NCI-H2171 (cell line): ENCODE measurements at regions not wholly inside any gene's neighbourhood (a gene's known extent, or its start where the extent isn't known, plus 50 kb on each side); places are given as distances from the start of the nearest gene placed in this dataset.
A peak's percentile ranks its signal among the peaks of the same experiment; 100 is the strongest.

Source experiments
- DNase-seq: peaks from one replicate; lab custom pipeline; 2025; lab: John Stamatoyannopoulos, UW

DNA sequence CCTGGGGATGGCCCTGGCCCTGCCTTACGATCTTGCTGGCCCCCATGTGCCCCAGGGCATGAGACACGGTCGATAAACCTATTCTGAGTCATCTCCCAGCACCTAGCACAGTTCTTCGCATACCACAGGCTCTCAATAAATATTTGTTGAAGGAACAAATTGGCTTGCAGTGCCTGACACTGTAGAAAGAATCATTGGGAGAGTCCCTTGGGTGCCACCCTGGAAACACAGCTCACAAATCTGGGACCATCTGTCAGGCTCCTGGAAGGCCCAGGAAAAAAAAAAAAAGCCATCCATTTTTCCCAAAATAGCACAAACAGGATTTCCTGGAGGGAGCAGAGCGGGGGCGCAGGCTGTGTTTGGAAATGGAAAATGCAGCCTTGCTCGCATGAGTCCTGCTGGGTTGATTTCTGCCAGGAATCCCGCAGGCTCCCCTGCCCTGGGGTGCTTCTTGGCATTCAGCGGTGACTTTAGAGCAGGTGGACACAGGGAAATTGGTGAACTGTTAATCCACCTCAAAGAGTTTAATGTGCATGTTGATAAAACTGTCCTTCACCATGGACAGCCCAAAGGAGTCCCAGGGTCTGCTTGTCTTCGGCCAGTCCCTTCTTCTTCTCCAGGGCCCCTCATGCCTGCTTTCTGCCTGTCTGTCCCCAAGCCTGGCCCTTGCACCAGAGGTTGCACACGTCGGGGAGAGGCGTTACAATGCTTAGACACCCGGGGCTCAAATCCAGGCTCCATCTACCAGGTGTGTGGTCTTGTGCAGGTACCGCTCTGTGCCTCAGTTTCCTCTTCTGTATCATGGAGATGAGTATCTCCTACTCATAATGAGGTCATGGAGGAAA, 106.1 kb upstream of the RFLNA start:
- peak; percentile 98 for DNase-seq

DNA sequence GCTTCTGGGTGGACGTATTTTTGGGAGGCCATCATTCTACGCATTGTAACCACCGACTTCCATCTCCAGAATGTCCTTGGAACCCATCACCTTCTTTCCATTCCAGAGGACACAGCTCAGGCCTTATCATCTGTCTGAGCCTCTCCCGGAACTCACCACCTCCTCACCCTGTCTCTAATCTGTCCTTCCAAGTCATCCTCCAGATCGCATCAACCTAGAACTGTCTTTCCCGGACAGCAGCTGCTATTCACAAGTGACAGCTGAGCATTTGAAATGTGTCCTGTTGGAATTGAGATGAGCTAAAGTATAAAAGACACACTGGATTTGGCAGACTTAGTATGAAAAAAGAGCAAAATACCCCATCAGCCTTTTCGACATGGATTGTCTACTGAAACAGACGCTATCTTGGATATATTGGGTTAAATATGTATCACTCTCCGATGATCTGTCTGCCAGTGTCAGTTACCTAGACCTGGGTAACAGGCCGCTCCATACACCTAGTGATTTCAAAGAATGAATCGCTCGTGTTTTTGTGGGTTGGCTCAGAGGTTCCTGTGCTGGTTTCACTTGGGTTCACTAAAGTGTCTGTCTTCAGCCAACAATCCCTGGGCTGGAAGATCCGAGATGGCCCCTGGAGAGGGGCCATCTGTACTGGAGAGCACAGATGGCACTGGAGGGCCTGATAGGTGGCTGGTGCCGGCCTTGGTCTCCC, 104.4 kb upstream of the RFLNA start:
- no peak for DNase-seq

DNA sequence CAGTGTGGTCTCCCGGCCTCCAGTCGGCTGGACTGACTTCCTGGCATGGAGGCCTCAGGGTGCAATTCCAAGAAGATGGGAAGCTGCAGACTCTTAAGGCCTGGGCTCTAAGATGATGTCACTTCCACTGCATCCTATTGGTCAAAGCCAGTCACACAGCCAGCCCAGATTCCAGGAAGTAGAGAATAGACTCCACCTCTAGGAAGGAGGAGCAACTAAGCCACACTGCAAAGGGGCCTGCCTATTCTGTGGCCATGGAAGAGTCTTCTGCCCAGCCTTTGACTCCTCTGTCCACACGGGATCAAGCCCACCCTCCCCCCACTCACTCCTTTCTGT, 103.9 kb upstream of the RFLNA start:
- DNase-seq, result peak; percentile 16

DNA sequence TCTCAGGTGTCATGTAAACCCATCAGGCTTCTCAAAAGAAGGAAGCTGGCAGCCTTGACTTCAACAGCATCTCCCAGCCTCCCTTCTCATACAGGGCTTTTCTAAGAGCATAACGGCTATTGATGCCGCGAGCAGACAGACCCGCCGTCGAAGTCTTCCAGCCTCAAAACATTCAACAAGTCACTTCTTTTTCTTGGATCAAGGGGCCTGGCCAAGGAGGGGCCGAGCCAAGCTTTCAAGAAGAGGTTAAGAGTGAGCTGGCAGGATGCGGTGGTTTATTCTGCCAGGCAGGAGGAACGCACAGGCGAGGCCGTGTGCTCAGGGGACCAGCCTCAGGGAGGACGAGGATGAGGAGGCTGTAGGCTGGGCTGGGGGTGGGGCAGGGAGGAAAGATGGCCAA, 102.9 kb upstream of the RFLNA start:
- DNase-seq, result no peak

DNA sequence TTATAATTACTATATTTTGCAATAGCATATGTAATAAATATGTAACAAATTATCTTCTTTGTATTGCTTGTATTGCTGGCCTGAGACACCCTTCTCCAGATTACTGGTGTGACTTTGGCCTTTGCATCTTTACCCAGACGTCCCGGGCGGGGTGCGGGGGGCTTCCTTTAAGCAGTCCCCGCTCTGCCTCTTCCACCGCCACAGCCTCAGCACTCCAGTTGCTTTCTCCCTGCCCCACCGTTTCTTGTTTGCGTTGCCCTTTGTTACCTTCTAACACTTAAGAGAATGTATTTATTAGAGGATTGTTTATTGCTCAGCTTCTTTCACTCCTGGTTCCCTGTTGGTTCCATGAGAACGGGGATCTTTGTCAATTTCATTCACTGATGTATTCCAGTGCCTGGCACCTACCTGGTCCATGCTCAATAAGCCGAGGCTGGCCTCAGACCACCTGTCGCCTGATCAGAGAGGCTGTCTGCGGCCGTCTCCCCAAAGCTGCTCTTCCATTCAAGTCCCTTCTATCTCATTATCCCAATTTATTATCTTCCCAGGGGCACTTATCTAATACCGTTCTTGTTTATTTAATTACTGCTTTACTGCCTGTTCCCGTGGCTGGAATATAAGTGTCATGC, 100.5 kb upstream of the RFLNA start:
- DNase-seq, result no peak

DNA sequence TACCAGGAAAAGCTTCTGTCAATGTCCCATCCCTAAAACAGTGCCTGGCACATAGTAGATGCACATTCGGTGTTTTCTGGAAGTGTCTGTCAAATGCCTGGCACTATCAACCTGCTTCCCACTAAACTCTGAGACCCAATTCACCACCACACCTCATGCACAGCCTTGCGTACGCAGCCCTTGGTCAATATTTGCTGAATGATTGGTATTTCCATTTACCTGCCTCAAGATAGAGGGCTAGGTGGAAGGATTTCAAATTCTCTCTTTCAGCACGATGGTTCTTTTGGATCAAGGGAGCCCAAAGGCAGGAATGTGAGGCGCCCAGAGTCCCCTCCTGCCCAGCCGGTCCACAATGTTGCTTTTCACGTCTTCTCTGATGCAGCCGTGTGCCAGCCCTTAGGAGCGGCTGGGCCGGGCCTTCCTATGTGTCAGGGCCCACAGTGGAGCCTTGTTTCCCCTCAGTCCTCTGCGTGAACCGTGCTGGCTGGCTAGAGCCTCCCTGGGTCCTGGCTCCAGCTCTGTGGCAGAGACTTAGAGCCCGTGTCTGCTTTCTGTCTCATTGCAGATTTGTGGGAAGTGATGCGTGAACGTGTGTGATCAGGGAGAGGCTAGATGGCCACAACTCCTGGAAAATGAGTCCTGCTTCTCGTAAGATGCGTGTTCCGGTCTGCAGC, 99.9 kb upstream of the RFLNA start:
- DNase-seq, result no peak

DNA sequence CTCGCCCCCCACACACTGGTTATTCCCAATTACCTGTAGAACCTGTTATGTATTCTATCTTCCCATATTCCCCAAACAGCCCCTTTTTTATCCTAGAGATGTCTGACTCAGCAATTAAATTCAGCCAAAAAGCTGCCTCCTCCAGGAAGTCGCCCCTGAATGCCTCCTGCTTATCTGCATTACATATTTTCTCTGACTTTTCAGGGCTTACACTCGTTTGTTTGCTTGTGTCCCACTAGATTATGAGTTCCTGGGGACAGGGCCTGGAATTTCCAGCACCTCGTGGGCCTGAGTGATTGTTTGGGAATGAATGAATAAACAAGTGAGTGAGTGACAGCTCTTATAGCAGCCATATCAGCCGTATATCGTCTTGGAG, 99.3 kb upstream of the RFLNA start:
- no peak for DNase-seq

DNA sequence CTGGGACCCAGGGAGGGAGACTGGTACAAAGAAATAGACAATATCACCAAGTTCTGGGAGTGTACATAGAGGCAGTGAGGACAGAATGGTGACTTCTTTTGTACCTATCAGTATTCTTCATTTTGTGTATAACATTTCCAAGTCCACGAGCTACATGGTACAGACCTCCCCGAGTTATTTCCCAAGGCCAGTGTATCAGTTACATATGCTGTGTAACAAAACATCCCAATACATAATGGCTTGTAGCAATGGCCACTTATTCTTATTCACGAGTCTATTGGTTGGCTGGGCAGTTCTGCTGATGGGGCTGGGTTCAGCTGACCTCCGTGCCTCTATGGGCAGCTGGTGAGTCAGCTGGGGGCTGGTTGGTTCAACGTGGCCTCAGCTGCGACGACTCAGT, 98.7 kb upstream of the RFLNA start:
- no peak for DNase-seq

DNA sequence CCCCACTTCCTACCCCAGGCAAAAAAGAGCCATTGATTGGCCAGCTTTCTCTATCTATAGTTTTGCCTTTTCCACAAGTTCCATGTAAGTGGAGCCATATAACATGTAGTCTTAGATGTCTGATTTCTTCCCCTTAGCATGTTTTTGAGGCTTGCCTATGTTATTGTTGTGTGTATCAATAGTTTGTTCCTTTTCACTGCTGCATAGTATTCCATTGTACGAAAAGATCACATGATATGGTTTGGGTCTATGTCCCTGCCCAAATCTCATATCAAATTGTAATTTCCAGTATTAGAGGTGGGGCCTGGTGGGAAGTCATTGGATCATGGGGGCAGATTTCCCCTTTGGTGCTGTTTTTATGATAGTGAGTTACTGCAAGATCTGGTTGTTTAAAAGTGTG, 93.6 kb upstream of the RFLNA start:
- DNase-seq, result no peak

DNA sequence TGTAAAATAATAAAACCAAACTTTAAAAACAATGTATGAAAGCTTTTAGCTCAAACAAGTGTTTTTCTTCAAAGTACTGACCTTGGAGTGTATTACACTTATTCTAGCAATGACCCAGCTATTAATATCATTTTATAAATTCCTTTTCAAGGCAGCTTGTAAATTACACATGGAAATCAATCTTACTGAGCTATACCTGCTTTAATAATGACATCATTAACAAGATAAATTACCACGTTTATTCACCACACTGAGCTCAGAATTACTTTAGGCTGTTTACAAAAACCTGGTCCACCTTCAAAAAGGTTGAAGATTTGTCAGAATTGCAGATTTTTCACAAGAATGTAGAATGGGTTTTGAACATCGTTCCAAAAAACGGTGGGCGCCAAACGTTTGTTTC, 91.7 kb upstream of the RFLNA start:
- DNase-seq, result no peak

DNA sequence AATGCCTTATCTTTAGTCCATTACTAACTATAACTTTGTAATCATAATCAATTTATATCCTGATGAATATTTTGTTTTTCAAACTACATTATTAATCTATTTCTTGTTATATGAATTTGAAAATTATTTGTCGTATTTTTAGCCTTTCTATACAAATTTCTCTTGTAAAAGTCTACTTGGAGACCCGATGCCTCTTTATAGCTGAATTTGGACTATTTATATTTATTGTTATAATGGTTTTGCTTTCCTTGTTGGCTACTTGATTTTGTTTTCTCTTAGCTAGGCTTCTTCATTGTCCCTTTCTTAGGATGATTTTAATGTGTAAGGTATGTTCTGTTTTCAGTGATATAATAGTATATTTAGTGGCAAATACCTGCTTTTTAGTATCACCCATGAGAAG, 89.5 kb upstream of the RFLNA start:
- no peak for DNase-seq

DNA sequence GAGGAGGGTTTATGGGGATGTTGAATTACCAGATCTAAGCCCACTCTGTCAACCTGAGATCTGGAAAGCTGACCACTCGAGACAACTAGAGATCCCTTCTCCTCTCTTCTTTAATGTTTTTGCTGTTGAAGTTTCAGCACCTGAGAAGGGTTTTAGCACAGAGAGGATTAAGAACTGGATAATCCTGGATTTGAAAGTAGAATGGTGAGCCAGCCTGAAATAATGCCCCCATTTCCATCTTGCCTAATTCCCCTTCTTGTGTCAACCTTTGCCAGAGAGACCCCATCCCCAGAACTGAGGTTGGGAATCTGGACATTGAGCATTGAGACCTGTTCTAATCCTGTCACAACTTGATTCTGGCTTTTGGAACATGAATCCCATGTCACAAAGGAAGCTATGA, 87.8 kb upstream of the RFLNA start:
- no peak for DNase-seq

DNA sequence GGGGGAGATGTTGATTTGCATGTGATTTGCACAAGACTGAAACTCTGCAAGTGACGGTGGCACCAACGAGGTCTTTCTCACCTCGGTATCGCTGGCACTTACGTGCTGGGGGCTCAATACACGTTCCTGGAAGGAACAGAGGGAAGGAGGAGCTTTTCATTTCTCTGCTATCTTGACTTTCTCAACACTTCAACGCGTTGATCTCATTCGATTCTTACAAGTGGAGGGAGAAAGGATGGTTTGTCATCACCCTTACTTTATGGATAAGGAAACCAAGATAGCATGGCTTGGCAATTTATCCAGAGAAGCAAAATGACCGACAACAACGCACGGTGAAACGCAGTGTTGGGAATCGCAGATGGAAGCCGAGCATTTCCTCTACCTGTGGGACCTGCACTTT, 87.3 kb upstream of the RFLNA start:
- DNase-seq, result no peak

DNA sequence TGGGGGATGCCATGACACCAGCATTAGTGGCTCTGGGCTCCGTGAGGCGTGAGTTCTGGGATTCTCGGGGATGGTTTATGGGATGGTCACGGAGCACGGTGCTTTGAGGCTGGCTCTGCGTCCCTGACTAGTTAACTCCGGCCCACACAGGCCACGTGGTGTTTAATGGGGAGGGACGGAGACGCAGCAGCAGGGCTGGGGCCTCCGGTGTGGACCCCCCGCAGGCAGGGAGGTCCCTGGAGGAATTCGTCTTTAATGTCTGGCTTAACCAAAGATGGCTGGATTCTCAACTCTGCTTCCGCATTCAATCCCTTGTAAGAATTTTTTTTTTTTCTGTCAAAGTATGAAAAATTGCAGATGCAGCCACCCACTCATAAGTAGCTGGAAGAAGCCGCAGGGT, 86.4 kb upstream of the RFLNA start:
- no peak for DNase-seq

DNA sequence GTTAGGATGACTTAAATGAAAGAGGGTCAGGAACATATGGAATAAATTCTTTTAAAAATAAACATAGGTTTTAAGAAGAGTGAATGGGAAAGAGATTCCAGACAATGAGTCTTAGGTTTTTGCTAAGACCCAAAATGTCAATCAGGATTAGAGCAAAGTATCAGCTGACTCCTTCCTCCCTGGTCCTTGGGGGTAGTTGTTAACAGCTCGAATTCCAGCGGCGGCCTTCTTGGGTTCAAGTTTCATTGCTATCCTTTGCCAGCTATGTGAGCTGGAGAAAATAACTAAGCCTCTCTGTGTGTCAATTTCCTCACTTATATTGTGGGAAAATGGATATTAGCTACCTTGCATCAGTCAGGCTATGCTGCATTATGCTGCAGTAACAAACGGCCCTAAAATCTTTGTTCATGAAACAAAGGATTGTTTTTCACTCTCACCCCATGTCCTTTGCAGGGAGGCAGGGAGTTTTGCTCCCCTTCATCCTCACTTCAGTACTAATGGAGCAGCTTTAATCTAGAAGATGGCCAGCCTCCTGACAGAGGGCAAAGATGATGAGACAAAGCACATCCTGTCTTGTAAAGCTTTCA, 83.8 kb upstream of the RFLNA start:
- no peak for DNase-seq

DNA sequence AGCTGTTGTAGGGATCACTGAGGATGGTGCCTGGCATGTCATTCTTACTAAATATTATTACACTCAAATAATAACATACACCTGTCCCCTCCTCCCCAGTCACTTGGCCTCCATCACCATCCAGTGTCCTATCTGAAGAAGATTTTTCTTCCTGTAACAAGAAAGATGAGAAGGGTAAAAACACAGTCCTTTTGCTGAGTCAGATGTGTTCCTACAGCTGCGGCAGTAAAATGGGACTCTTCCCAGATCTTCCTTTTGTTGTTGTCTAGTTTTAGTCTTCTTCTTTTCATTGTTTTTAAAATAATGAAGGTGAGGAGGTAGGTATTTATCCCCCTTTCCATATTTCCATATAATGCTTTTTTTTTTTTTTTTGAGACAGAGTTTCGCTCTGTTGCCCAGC, 83.1 kb upstream of the RFLNA start:
- DNase-seq, result no peak

DNA sequence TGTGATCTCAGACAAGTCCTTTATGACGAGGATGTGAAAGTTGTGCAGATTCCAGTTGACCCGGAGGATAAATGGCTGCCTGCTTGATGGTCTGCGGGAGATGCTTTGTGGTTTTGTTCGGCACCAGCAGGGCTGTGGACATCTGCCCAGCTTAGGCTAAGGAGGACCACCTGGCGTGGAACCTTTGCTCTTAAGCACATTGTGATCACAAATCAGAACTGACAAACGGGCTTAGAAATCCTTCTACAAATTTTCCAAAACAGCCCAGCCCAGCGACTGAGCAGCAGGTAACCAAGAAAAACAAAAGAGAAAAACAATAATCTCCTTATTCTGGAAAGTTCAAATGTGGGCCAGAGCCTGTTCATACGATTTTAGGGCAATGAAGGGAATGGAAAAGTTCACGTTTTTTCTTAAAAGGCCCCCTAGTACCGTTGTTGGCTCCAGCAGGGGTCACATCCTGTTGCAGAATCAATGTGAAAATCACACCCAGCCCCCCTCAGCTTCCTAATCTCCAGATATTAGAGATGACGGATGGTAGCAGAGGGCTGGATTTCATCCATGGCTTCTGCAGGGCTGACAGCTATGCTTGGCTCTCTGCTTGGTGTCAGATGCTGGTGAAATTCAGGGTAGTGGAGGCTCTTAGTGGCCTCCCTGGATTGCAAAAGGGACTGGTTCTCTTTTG, 81.1 kb upstream of the RFLNA start:
- DNase-seq, result no peak

DNA sequence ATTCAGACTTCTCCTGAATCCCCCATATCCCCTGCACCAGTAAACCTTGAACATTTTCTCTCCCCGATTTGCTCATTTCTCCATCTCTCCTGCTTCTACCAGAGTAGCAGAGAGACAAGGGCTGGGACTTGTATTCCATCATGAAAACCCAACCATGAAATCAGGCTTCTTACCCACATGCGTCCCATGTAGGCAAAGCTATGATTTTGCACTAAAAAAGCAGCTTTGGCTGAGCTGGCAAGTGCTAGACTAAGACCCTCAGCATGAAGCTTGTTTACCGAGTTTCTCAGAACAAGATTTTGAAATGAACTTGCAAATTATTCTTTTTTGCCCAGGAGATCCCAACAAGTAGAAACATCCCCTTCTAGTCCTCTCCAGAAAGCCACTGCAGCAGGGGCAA, 80.3 kb upstream of the RFLNA start:
- no peak for DNase-seq

DNA sequence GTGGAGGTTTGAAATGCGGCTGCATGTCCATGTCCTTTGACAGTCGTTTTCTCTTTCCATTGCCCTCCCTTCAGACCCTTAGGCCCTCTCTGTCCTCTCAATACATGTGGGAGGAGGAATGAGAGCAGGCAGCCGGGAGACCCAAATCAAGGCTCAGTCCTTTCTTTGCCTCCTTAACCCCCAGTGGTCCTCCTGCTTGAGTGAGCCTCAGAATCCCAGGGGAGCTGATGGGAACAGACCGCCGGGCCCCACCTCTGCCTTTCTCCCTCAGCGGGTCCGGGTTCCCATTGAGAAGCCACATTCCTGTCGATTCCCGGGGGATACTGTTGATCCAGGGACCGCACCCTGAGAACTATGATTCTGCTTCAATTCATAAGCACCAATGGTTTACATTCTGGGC, 77.9 kb upstream of the RFLNA start:
- DNase-seq, result no peak

DNA sequence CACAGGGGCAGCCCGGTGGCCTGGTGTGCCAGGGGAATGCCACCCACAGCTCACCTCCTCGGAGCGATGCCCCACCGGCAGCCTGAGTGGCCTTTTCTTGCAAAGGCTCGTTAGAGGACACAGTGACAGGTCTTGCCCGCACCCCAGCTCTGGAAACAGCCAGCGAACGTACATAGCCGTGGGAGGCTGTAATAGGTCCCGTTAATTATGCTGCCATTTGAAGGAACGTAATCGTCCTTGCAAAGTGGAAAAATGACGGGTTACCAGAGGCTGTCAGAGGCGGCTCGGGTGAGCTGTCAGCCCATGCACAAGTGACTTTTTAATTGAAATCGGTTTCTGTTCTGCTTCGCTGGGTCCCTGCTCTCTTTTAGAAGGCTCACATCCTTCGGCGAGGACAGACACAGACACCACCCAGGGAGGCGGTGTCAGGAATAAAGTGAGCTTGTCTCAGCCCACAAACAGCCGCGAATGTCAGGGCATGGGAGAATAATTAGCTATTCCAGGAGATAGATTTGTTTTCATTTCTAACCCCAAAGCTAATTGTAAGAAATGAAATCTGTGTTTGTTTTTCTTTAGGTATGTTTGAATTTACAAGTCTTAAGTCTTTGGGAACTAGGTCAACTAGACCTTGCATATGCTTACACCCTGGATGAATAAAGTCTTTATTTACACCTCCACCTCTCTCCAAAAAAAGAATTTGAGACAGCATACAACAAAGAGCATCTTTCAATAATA, 77.2 kb upstream of the RFLNA start:
- DNase-seq, result peak; percentile 23

DNA sequence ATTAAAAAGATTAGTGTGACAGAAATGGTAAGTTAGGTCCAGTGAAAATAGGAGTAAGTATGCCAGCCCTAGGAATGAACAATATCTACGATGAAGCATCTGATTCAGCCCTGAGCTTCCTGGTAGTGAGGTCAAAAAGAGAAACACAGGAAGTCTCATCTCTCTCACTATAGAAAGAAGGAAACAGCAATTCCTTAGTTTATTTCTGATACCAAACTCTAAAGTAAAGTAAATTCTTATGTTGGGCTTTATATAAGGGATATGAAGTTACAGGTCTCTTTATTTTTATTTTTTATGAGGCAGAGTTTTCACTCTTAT, 76.7 kb upstream of the RFLNA start:
- DNase-seq, result no peak
